HEK293T (cell line): ENCODE measurements at regions not wholly inside any gene's neighbourhood (a gene's known extent, or its start where the extent isn't known, plus 50 kb on each side); places are given as distances from the start of the nearest gene placed in this dataset.

Experiments
- FOXM1 ChIP-seq: fragments of 450-650 bp; IDR thresholded peaks from 2 replicates; pipeline ENCODE4 v1.6.1; 2017; ENCODE audit warnings: mild to moderate bottlenecking, borderline replicate concordance
- SUZ12 ChIP-seq: fragments of 450-650 bp; IDR thresholded peaks from 2 replicates; pipeline ENCODE4 v1.6.1; 2016; ENCODE audit warnings: mild to moderate bottlenecking
- TARDBP ChIP-seq: fragments of 450-650 bp; IDR thresholded peaks from 2 replicates; pipeline ENCODE4 v1.6.1; 2016
- ZNF384 ChIP-seq: fragments of 450-650 bp; IDR thresholded peaks from 2 replicates; pipeline ENCODE4 v1.6.1; 2016

- no peak for TF ChIP-seq FOXM1
- no peak for TF ChIP-seq SUZ12
- no peak for TF ChIP-seq ZNF384
- TF ChIP-seq TARDBP, result no peak
Observed at GRCh38 chr11:122205036-122205435, 89.0 kb upstream of the BLID start.
